HCT116 (cell line): ENCODE measurements at regions not wholly inside any gene's neighbourhood (a gene's known extent, or its start where the extent isn't known, plus 50 kb on each side); places are given as distances from the start of the nearest gene placed in this dataset.

Experiments used
- YY1 ChIP-seq: IDR thresholded peaks from 2 replicates; pipeline ENCODE4 v1.6.1; 2011; ENCODE audit warnings: low read length, low read depth, moderate library complexity, mild to moderate bottlenecking; ENCODE audit not compliant: insufficient replicate concordance; ENCODE audit errors: extremely low read depth
- TF ChIP-seq, protein P1 (sequence below), 3 experiments: fragments of 200-600 bp in 1 of 3; sonication (generic) in 1 of 3; IDR thresholded peaks in 2 of 3; conservative IDR thresholded peaks in 1 of 3; 2 replicates each; pipeline ENCODE4 v1.5.1; 2012 to 2017; ENCODE audit warnings: low read depth in 2 of 3, low read length in 2 of 3, antibody characterized with exemption in 1 of 3, borderline replicate concordance in 1 of 3, control low read depth in 1 of 3, mild to moderate bottlenecking in 1 of 3, mixed read lengths in 1 of 3, mixed run types in 1 of 3, moderate library complexity in 1 of 3; ENCODE audit not compliant: insufficient read depth in 1 of 3

DNA sequence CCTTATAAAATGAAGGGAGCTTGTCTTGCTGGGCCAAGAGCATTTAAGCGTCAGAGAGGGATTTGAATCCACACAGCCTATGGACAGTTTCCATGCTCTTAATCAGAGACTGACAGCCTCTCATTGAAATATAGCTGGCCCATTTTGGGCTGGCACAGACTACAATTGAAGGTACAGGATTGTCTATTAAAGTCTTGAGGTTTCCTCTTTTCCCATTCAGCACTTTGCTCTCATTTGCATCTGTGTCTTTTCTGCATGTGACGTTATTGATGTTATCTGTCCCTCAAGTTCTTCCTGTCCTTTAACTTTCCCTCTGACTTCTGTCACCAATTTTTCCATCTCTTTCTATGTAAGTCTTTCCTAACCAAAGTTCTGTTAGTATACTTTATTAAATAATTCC is 133.3 kb upstream of the SFRP2 start:
- no peak for TF ChIP-seq YY1
- TF ChIP-seq, protein P1, sequence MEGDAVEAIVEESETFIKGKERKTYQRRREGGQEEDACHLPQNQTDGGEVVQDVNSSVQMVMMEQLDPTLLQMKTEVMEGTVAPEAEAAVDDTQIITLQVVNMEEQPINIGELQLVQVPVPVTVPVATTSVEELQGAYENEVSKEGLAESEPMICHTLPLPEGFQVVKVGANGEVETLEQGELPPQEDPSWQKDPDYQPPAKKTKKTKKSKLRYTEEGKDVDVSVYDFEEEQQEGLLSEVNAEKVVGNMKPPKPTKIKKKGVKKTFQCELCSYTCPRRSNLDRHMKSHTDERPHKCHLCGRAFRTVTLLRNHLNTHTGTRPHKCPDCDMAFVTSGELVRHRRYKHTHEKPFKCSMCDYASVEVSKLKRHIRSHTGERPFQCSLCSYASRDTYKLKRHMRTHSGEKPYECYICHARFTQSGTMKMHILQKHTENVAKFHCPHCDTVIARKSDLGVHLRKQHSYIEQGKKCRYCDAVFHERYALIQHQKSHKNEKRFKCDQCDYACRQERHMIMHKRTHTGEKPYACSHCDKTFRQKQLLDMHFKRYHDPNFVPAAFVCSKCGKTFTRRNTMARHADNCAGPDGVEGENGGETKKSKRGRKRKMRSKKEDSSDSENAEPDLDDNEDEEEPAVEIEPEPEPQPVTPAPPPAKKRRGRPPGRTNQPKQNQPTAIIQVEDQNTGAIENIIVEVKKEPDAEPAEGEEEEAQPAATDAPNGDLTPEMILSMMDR (IDR thresholded peaks at IDR 0.05 in 2 of 3, conservative IDR thresholded peaks at IDR 0.05 in 1 of 3; ENCODE audit: borderline replicate concordance in 1 of 3, insufficient read depth in 1 of 3, low read depth in 2 of 3, low read length in 2 of 3): no peak
